CD14-positive monocyte (primary cell): ENCODE measurements at regions not wholly inside any gene's neighbourhood (a gene's known extent, or its start where the extent isn't known, plus 50 kb on each side); places are given as distances from the start of the nearest gene placed in this dataset.
"Not testable (repeated sequence)": the region's sequence is repeated elsewhere in the genome, so short reads cannot be mapped to it uniquely, and the experiment has no call there.

ENCODE experiments used
- DNase-seq, 3 donors: peaks; one replicate each; pipeline ENCODE4 v3.0.0-alpha.2; 2011 to 2022
- H2AFZ ChIP-seq: 2 replicates; pipeline ENCODE4 v1.6.0; 2012; ENCODE audit warnings: mild to moderate bottlenecking, low read depth, low read length, inconsistent platforms; ENCODE audit not compliant: insufficient read depth, poor library complexity, severe bottlenecking
- H3K27ac ChIP-seq, 2 donors: 1 replicate in 1 of 2; 2 replicates in 1 of 2; pipeline ENCODE4 v1.5.1; 2012 to 2013; ENCODE audit warnings: low read length in 2 of 2, control low read depth in 1 of 2, inconsistent platforms in 1 of 2, low read depth in 1 of 2, mild to moderate bottlenecking in 1 of 2
- H3K27me3 ChIP-seq, 2 donors: one replicate each; pipeline versions ENCODE4 v1.6.0 to v1.6.1; 2011 to 2013; ENCODE audit warnings: low read length in 2 of 2; ENCODE audit not compliant: control insufficient read depth in 2 of 2, insufficient read depth in 2 of 2
- H3K36me3 ChIP-seq, 2 donors: replicated peaks in 1 of 2; 1 replicate in 1 of 2; 2 replicates in 1 of 2; pipeline versions ENCODE4 v1.5.1 to v1.6.1; 2012 to 2013; ENCODE audit warnings: low read length in 2 of 2, control low read depth in 1 of 2, inconsistent platforms in 1 of 2, mild to moderate bottlenecking in 1 of 2; ENCODE audit not compliant: insufficient read depth in 2 of 2, control insufficient read depth in 1 of 2
- H3K4me1 ChIP-seq, 2 donors: 1 replicate in 1 of 2; 2 replicates in 1 of 2; pipeline versions ENCODE4 v1.5.1 to v1.6.1; 2012 to 2013; ENCODE audit warnings: low read length in 2 of 2, control low read depth in 1 of 2, inconsistent platforms in 1 of 2, mild to moderate bottlenecking in 1 of 2, moderate library complexity in 1 of 2; ENCODE audit not compliant: insufficient read depth in 2 of 2, control insufficient read depth in 1 of 2
- H3K4me2 ChIP-seq: replicated peaks from 2 replicates; pipeline ENCODE3; 2012; ENCODE audit warnings: low read length, moderate library complexity, mild to moderate bottlenecking; ENCODE audit not compliant: poor library complexity, severe bottlenecking; ENCODE audit errors: extremely low read depth
- H3K4me3 ChIP-seq, 3 experiments: fragments of 200-600 bp in 1 of 3; sonication (generic) in 1 of 3; replicated peaks in 1 of 3; 1 replicate in 2 of 3; 2 replicates in 1 of 3; pipeline ENCODE4 v1.5.1; 2011 to 2013; ENCODE audit warnings: low read length in 3 of 3, mild to moderate bottlenecking in 3 of 3, control low read depth in 2 of 3, low read depth in 2 of 3, inconsistent platforms in 1 of 3, moderate library complexity in 1 of 3
- H3K79me2 ChIP-seq: 2 replicates; pipeline ENCODE4 v1.6.0; 2012; ENCODE audit warnings: mild to moderate bottlenecking, control low read depth, inconsistent platforms, low read length, moderate library complexity; ENCODE audit not compliant: insufficient read depth
- H3K9ac ChIP-seq: 2 replicates; pipeline ENCODE4 v1.6.0; 2017; ENCODE audit warnings: low read length, mild to moderate bottlenecking; ENCODE audit not compliant: insufficient read depth, poor library complexity, severe bottlenecking
- H3K9me3 ChIP-seq, 2 donors: replicated peaks in 1 of 2; 1 replicate in 1 of 2; 2 replicates in 1 of 2; pipeline versions ENCODE4 v1.5.1 to v1.6.1; 2012 to 2013; ENCODE audit warnings: low read length in 2 of 2, control low read depth in 1 of 2; ENCODE audit not compliant: control insufficient read depth in 1 of 2, insufficient read depth in 1 of 2
- H4K20me1 ChIP-seq: 2 replicates; pipeline ENCODE4 v1.6.0; 2012; ENCODE audit warnings: mild to moderate bottlenecking, low read length, control low read depth, moderate library complexity; ENCODE audit not compliant: insufficient read depth
- H3K27ac Mint-ChIP-seq, 7 donors: one replicate each; pipeline ENCODE4 v1.8.0; 2020; ENCODE audit warnings: mild to moderate bottlenecking in 7 of 7, mixed read lengths in 7 of 7, moderate library complexity in 6 of 7, inconsistent platforms in 2 of 7
- H3K27me3 Mint-ChIP-seq, 3 donors: one replicate each; pipeline ENCODE4 v1.8.0; 2021 to 2022; ENCODE audit warnings: low read depth in 3 of 3, mild to moderate bottlenecking in 3 of 3, mixed read lengths in 3 of 3, moderate library complexity in 3 of 3, inconsistent platforms in 1 of 3
- H3K36me3 Mint-ChIP-seq, 2 donors: one replicate each; pipeline ENCODE4 v1.8.0; 2020; ENCODE audit warnings: mixed read lengths in 2 of 2, inconsistent platforms in 1 of 2, mild to moderate bottlenecking in 1 of 2
- H3K4me1 Mint-ChIP-seq: one replicate; pipeline ENCODE4 v1.8.0; 2020; ENCODE audit warnings: mild to moderate bottlenecking, mixed read lengths
- H3K4me3 Mint-ChIP-seq, 2 donors: one replicate each; pipeline ENCODE4 v1.8.0; 2020; ENCODE audit warnings: mild to moderate bottlenecking in 2 of 2, mixed read lengths in 2 of 2, moderate library complexity in 1 of 2
- H3K9me3 Mint-ChIP-seq, 7 donors: one replicate each; pipeline ENCODE4 v1.8.0; 2020 to 2022; ENCODE audit warnings: mixed read lengths in 7 of 7, mild to moderate bottlenecking in 6 of 7, moderate library complexity in 6 of 7, inconsistent platforms in 2 of 7
- WGBS: methylation state at CpG from one replicate; pipeline ENCODE4 v1.1.5; 2013; ENCODE audit warnings: missing lambda C conversion rate; ENCODE audit not compliant: insufficient coverage; 5-methylcytosine and 5-hydroxymethylcytosine counted together
- intact Hi-C, 2 donors: fragments of 100-400 bp; cut with micrococcal nuclease; formaldehyde crosslinking; loops; one replicate each; pipeline versions ENCODE4 v1.15.0 to v1.15.1; 2023
- TF ChIP-seq, protein P1 (sequence below): fragments of 200-600 bp; IDR thresholded peaks from one replicate; pipeline ENCODE4 v1.8.0; 2022; ENCODE audit warnings: antibody characterized with exemption, mild to moderate bottlenecking

DNA sequence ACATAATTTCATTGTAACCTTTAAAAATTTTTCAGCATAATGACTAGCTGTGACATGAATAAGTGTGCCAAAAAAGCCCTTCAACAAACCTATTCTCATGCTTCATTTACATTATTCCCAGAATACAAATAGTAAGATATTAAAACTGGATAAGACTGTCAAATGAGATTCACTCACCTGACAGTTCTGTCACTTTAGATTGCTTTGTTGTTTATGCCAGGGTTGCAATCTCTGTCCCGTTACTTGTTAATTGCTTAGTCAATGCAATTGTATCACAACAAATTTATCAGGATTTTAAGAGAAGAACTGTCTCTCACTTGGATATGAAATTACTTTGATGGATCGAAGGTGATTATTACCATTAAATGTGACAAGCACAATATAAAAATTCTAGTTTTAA lies 616.0 kb upstream of the IGFBP7 start:
- Mint-ChIP-seq H3K4me3 (no peak overlapping the region), H3K9me3 (peaks cover 0 to 6% (median 5%) of the 10 kb centered on the region in 7 donors), H3K4me1 (no peaks in the 10 kb centered on the region), H3K27me3 (no peaks in the 10 kb centered on the region), H3K27ac (no peak overlapping the region), H3K36me3 (no peaks in the 10 kb centered on the region)
- intact Hi-C loops: no loop called here
- H3K79me2 ChIP-seq: no peaks in the 10 kb centered on the region
- H2AFZ ChIP-seq: no peak overlapping the region
- no peak overlapping the region for H3K4me3 ChIP-seq
- TF ChIP-seq, protein P1, sequence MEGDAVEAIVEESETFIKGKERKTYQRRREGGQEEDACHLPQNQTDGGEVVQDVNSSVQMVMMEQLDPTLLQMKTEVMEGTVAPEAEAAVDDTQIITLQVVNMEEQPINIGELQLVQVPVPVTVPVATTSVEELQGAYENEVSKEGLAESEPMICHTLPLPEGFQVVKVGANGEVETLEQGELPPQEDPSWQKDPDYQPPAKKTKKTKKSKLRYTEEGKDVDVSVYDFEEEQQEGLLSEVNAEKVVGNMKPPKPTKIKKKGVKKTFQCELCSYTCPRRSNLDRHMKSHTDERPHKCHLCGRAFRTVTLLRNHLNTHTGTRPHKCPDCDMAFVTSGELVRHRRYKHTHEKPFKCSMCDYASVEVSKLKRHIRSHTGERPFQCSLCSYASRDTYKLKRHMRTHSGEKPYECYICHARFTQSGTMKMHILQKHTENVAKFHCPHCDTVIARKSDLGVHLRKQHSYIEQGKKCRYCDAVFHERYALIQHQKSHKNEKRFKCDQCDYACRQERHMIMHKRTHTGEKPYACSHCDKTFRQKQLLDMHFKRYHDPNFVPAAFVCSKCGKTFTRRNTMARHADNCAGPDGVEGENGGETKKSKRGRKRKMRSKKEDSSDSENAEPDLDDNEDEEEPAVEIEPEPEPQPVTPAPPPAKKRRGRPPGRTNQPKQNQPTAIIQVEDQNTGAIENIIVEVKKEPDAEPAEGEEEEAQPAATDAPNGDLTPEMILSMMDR: no peak
- no peak overlapping the region for H3K9ac ChIP-seq
- no peak for DNase-seq
- WGBS: no CpG with 5 or more reads among the region's 2 CpGs
- no peaks in the 10 kb centered on the region for H3K27me3 ChIP-seq
- no peak overlapping the region for H3K4me2 ChIP-seq
- no peaks in the 10 kb centered on the region for H3K36me3 ChIP-seq
- H3K9me3 ChIP-seq: peaks cover 0 to 9% of the 10 kb centered on the region in 2 donors
- H3K27ac ChIP-seq: no peak overlapping the region
- no peaks in the 10 kb centered on the region for H4K20me1 ChIP-seq
- H3K4me1 ChIP-seq: no peaks in the 10 kb centered on the region

DNA sequence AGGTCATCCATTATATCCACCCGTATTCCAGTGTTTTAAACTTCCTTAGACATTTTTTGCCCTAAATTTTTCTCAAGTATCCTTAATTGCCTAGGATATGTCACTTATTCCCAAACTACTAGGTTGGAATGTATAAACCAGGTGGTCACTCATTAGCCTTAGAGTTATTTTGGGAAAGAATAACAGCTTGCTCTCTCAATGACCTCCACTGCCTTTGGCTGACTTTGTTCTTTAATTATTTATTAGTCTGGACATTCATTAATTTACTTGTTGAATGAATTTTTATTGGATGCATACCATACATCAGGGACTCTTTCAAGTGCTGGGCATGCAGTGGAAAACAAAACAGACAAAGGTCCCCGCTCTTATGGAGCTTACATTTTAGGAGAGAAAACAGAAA lies 609.3 kb upstream of the IGFBP7 start:
- no peak overlapping the region for H3K4me3 Mint-ChIP-seq
- Histone ChIP-seq H2AFZ (no peak overlapping the region), H3K79me2 (no peaks in the 10 kb centered on the region), H3K4me2 (no peak overlapping the region), H3K27ac (no peak overlapping the region), H3K4me3 (no peak overlapping the region), H3K9me3 (peaks cover 0 to 2% of the 10 kb centered on the region in 2 donors), H3K4me1 (no peaks in the 10 kb centered on the region), H3K36me3 (no peaks in the 10 kb centered on the region), H3K9ac (no peak overlapping the region), H3K27me3 (no peaks in the 10 kb centered on the region), H4K20me1 (no peaks in the 10 kb centered on the region)
- H3K27me3 Mint-ChIP-seq: no peaks in the 10 kb centered on the region
- no peak for DNase-seq
- H3K9me3 Mint-ChIP-seq: peaks cover 2 to 14% (median 6%) of the 10 kb centered on the region in 7 donors
- no CpG with 5 or more reads among the region's 2 CpGs for WGBS
- H3K4me1 Mint-ChIP-seq: no peaks in the 10 kb centered on the region
- intact Hi-C loops: no loop called here
- TF ChIP-seq, protein P1: no peak
- H3K27ac Mint-ChIP-seq: no peak overlapping the region
- no peaks in the 10 kb centered on the region for H3K36me3 Mint-ChIP-seq

DNA sequence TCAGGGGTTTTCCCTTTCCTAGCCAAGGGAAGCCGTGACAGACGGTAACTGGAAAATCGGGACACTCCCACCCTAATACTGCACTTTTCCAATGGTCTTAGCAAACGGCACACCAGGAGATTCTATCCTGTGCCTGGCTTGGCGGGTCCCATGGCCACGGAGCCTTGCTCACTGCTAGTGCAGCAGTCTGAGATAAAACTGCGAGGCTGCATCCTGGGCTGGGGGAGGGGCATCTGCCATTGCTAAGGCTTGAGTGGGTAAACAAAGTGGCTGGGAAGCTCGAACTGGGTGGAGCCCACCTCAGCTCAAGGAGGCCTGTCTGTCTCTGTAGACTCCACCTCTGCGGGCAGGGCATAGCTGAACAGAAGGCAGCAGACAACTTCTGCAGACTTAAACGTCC lies 604.1 kb upstream of the IGFBP7 start:
- H4K20me1 ChIP-seq, H3K4me2 ChIP-seq, H3K4me1 ChIP-seq, H3K27me3 Mint-ChIP-seq, H3K4me3 Mint-ChIP-seq, H3K36me3 ChIP-seq, H2AFZ ChIP-seq, H3K27ac Mint-ChIP-seq, H3K79me2 ChIP-seq, DNase-seq, H3K9ac ChIP-seq, H3K27me3 ChIP-seq, H3K4me3 ChIP-seq, H3K27ac ChIP-seq, intact Hi-C loops, H3K36me3 Mint-ChIP-seq, H3K4me1 Mint-ChIP-seq, H3K9me3 ChIP-seq: not testable (repeated sequence)
- WGBS: 95% methylated on average over 4 of the region's 10 CpGs
- H3K9me3 Mint-ChIP-seq: peaks cover 2 to 20% (median 9%) of the 10 kb centered on the region in 7 donors
